HG03039 (cell line): ENCODE measurements at regions not wholly inside any gene's neighbourhood (a gene's known extent, or its start where the extent isn't known, plus 50 kb on each side); places are given as distances from the start of the nearest gene placed in this dataset.

Experiments used
- ATAC-seq: cut with Tn5 transposase; IDR thresholded peaks from one replicate; pipeline ENCODE4 v1.9.1; 2021; ENCODE audit warnings: mild to moderate bottlenecking, moderate library complexity; ENCODE audit not compliant: unreplicated experiment

DNA sequence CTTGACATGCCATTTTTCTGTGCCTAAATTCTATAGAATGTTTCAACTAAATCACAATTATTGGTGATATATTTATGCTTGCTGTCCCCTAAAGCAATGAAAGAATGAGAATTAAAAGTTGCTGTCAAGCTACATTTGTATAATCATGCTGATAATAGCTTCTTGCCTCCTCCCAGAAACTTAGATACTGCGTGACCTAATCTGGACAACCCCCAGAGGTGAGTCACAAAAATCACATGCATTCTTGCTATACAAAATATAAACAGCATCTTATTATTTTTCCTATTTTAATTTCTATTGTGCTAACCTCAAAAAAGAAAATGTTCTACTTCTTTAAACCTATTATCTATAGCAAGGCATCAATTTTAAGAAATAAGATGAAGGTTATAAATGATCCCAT is 995.8 kb upstream of the ACO1 start:
- no peak for ATAC-seq

DNA sequence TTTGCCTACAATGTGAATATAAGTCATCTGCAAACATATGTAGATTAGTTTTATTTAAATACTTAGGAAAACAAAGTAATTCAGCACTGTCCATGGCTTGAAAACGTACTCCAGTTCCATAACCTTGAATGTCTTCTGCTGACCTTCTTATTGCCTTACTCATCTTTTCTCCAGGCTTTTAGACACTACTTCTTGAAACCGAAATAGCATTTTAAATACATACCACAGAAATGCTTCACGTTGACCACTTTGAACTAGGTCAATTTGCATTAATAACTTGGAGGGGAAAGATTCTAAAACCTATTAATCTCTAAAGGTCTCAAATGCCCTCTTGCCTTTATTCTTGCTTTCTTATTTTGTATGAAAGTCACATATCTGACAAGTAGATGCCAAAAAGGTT is 995.4 kb upstream of the ACO1 start:
- ATAC-seq: no peak

DNA sequence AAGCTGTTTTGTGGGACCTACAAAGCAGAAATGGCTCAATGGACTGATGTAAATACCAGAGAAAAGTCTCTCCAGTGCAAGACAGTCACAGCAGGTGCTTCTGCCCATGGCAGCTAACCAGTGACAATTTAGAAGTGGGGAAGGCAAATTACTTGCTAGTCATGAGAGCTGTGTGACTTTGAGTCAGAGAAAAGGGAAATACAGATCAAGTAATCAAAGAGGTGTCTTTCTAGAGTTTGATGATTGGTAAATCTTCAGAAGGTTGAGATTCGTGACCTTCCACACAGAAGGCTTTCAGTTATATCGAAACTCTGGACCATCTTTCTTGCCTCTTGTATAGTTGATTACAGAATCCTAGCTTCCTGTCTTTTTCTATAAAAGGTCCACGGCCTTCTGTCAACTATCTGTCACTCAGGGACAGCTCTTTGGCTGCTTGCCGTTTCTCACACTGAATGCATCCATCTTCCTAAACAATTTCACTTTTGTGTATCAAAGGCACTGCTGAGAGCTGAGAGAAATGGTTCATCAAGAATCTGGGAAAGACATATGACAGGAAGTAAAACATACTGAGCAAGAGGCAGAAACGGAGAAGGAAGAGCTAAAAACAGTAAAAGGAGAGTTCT is 993.9 kb upstream of the ACO1 start:
- peak; percentile 59 for ATAC-seq

DNA sequence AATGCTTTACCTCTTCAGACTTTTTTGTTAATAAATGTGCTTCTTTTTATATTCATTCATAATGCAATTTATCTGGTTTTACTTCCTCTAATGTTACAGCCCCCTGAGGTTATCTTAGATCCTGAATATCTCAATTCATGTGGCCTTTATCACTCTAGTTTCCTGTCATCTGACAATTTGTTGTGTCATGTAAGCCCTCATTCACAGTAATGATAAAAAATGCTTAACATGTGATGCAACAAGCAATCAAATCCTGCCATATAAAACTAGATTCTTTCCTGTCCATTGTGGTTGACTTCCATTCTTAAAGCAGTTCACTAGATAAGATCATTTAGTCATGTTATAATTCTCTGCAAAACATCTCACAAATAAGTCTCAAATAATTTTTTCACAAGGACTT is 991.2 kb upstream of the ACO1 start:
- ATAC-seq: no peak

DNA sequence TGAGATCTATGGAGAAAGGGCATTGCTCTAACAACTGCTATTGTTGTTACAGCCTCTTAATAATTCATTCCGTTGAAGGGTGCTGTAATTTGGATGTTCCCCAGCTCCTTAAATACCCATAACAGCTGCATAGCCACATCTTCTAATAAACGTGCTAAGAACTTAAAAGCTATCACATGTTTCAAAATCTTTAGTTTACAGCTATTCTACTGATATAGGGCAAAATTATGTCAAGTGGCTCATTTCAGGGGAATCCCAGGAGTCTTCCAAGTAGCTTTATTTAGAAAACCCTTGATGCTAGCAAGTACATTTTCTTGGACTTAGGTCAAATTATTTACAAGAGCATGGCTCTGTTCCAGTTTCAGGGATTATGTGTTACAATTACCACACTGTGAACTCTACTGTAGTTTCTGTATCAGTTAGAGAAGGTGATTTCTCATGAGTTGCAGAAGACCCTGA is 990.4 kb upstream of the ACO1 start:
- ATAC-seq: no peak

DNA sequence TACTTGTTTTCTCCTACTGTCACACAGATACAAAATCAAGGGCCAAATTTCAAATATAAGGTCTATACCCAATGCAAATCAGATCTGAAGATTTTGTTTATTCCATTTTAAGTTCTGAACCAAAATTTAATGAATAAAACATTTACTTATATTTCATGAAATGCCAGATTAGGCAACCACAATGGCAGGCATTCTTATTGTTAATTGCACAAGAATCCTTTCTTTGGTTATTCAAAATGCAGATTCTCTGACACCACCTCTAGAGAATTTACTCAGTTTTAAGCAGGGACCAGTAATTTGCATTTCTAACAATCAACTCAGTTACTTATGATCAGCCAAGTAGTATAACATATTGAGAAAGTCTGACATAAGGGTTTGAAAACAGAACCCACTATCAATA is 972.4 kb upstream of the ACO1 start:
- ATAC-seq: no peak

- no peak for ATAC-seq
Measured at GRCh38 chr9:31415164-31415563, 969.3 kb upstream of the ACO1 start.

- no peak for ATAC-seq
Measured at GRCh38 chr9:31418419-31418818, 966.0 kb upstream of the ACO1 start.

GRCh38 chr9:31443630-31444457 is 940.6 kb upstream of the ACO1 start:
- ATAC-seq: peak; percentile 49

DNA sequence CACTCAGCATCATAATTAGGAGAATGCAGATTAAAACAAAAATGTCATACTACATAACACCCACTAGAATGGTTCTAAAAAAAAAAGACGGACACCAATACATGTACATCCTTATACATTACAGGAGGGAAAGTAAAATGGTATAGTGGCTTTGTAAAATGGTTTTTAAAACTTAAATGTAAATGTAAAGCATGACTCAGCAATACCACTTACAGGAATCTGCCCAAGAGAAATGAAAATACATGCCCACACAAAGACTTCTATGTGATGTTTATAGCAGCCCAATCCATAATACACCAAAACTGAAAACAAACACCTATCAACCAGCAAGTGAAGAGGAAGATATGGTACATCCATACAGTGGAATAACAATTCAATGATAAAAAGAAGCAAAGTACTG is 939.1 kb upstream of the ACO1 start:
- no peak for ATAC-seq

GRCh38 chr9:31445960-31446359 is 938.5 kb upstream of the ACO1 start:
- ATAC-seq: peak; percentile 63

DNA sequence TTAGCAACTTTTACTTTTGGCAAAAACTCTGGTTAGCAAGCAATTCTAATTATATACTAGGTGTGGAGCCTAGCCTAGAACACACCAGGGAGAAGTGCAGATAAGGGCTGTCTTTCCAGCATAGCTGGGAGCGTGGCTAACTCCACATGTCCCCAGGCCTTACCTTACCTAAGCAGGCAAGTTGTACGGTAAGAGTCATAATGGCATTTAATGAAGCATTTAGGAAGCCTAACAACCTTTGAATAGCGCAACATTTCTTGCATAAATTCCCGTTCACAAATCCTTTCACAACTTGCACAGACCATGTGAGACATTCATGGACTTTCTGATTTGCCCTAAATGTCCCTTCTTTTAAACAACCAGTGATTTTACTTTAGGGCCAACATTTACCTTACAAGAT is 917.4 kb upstream of the ACO1 start:
- no peak for ATAC-seq

- no peak for ATAC-seq
Measured at GRCh38 chr9:31470051-31470450, 914.4 kb upstream of the ACO1 start.

DNA sequence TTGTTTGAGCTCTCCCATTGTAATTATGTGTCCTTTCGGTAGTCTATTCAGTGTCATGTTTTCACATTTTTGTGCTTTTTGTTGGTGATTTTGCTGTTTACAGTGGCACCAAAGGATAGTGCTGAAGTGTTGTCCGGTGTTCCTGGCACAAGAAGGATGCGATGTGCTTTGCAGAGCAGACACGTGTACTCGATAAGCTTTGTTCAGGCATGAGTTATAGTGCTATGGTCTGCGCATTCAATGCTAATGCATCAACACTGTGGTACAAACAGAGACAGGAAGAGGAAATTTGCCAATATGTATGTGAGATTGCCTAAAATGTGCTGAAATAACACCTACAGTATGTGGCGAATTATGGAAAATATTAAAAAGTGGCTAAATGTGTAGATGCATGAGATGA is 913.4 kb upstream of the ACO1 start:
- no peak for ATAC-seq

DNA sequence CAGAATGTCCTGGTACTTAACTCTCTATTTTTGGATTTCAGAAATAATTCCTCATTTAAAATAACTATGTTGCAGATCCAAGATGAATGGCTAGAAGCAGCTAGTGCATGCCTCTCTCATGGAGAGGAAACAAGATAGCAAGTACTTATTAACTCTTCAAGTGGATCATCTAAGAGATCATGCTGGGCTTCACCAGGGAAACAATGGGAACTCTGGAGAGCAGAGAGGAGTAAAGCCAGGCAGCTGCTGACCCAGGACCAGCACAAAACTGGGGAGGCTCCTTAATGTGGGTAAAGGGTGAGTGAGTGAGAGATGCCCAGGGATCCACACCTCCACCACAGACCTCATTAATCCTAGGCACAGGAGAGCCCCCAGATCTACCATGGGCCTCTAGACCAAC is 897.8 kb upstream of the ACO1 start:
- no peak for ATAC-seq

DNA sequence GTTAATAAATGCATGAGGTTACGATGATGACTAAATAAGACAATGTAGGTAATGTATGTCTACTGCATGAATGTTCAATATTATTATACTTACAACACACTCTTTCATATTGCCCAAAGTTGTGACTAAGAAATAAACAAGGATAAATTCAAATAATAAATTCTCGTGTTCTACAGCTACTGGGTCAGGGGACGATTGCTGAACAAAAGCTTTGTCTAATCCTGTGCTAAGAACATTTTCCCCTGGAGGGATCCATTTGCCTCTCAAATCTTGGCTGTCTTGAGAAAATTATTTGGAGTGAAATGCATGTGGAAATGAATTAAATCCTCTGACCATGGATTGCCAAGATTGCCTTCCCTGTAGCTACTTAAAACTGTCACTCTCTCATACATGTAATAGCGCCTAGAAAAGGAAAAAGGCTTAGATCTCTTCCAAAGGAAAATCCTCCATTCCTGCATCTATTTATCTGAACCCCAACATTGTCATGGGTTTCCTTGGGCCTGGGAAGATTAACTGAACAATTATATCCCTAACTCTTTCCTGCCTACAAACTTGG is 893.8 kb upstream of the ACO1 start:
- ATAC-seq: no peak

DNA sequence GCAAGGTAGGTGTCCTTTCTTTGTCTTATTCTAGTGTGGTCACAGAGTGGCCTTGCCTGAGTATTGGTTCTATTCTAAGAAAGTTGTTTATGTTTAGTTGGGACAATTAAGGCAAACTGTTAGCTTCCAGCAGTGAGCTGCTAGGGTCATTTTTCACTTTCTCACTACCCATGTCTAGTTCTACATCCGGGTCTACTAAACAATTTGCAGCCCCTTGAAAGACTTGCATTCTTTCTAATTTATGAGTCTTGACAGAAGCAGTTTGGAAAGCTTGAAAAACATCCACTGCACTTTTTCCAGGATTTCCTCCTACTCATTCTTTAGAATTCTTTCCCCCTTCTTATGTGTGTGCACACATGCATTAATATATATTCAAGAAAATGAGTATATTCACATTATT is 892.2 kb upstream of the ACO1 start:
- ATAC-seq: no peak

DNA sequence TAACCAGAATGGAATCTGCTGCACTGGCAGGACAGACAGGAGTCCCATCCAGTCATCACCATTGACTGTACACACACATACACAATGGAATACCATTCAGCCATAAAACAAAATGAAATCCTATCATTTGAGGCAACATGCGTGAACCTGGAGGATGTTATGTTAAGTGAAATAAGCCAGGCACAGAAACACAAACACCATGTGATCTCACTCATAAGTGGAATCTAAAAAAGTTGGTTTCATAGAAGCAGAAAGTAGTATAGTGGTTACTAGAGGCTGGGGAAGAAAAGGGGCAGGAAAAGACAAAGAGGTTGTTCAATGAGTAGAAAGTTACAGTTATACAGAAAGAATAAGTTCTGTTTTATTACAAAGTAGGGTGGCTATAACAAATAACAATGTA is 884.0 kb upstream of the ACO1 start:
- no peak for ATAC-seq

- peak; percentile 80 for ATAC-seq
Measured at GRCh38 chr9:31519011-31519410, 865.4 kb upstream of the ACO1 start.

DNA sequence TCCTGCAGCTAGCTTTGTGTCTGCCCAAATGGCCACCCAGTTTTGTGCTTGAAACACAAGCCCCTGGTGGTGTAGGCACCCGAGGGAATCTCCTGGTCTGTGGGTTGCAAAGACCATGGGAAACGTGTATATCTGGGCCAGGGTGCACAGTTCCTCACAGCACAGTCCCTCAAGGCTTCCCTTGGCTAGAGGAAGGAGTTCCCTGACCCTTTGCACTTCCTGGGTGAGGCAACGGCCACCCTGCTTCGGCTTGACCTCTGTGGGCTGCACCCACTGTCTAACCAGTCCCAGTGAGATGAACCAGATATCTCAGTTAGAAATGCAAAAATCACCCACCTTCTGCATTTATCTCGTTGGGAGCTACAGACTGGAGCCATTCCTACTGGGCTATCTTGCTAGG is 865.0 kb upstream of the ACO1 start:
- ATAC-seq: no peak

DNA sequence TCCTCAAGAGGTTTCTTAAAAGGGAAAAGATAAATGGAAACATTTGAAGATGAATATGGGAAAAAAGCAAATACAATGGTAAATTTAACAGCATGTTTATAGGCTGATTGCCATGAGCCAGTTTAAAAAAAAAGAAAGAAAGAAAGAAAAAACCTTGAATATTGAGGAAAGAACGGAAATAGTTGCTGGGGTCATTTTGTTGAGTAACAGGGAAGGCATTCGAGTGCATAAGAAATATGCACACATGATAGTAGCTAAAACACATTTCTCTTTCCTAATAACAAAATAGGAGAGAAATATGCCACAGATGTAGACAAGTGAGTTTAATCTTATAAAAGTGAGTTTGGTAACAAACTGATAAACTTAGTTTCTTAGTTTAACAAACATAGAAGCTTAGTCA is 864.6 kb upstream of the ACO1 start:
- no peak for ATAC-seq
